ENCODE measurements at regions not wholly inside any gene's neighbourhood (a gene's known extent, or its start where the extent isn't known, plus 50 kb on each side); places are given as distances from the start of the nearest gene placed in this dataset.

DNA sequence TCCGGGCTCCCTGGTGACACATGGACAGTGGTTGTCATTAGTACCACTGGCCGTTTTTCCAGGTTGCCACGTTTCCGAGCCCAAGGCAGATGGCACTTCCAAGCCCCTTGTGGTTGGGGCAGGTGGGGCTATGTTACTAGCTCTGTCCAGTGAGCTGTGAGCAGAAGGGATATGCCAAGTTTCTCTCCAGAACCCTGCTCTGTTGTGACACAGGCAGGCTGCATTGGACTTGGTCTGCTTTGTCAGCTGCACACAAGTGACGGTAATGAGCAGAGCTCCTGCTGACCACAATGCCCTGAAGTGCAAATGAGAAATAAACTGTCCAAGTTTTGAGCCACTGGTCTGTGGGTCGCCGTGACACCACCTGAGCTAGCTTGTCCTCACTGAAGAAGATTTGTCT, 118.8 kb downstream of the GYPC start:
- intact Hi-C loops (cut with DNase I), result loop anchor here (5.0 to 10.0 kb wide), 3 partner anchors 140 to 530 kb away; no protein-coding TSS in a partner anchor
- WGBS, 4 donors, result 86 to 97% (median 90%) methylated on average over 6 to 7 of the region's 7 CpGs
- Histone ChIP-seq H3K4me1 (replicated peaks in 1 of 2) (no peaks in the 10 kb centered on the region), H3K36me3 (replicated peaks in 1 of 2) (no peaks in the 10 kb centered on the region), H3K27ac (no peak overlapping the region), H3K4me3 (no peak overlapping the region), H3K9me3 (replicated peaks in 1 of 3) (no peaks in the 10 kb centered on the region), H3K27me3 (no peaks in the 10 kb centered on the region)
- TF ChIP-seq POLR2A (IDR thresholded peaks at IDR 0.05), result no peak
- TF ChIP-seq, protein P1, sequence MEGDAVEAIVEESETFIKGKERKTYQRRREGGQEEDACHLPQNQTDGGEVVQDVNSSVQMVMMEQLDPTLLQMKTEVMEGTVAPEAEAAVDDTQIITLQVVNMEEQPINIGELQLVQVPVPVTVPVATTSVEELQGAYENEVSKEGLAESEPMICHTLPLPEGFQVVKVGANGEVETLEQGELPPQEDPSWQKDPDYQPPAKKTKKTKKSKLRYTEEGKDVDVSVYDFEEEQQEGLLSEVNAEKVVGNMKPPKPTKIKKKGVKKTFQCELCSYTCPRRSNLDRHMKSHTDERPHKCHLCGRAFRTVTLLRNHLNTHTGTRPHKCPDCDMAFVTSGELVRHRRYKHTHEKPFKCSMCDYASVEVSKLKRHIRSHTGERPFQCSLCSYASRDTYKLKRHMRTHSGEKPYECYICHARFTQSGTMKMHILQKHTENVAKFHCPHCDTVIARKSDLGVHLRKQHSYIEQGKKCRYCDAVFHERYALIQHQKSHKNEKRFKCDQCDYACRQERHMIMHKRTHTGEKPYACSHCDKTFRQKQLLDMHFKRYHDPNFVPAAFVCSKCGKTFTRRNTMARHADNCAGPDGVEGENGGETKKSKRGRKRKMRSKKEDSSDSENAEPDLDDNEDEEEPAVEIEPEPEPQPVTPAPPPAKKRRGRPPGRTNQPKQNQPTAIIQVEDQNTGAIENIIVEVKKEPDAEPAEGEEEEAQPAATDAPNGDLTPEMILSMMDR (IDR thresholded peaks at IDR 0.05), result no peak
- DNase-seq, result no peak

DNA sequence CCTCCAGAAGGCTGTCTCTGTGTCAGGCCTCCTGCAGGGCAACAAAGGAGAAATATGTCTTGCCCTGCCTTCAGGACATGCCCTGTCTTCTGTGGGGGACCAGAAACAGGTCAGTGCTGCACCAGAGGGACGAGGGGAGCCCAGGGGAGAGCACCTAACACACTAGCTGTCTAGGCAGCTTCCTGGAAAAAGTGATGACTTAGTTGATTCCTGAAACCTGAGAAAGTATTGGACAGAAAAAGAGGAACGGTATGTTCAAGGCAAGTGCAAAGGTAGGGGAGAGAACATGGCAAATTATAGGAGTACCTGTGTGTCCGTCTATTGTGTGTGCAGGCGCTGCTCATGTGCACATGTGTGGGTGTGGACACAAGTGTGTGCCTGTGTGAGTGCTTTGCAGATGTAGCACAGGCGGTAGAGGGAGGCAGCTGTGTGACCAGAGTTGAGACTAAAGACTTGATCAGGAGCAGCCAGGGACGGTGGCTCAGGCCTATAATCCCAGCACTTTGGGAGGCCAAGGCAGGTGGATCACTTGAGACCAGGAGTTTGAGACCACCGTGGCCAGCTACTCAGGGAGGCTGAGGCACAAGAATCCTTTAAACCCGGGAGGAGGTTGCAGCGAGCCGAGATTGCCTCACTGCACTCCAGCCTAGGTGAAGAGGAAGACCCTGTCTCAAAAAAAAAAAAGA, 119.5 kb downstream of the GYPC start:
- 83 to 88% (median 86%) methylated on average over 8 to 10 of the region's 10 CpGs for WGBS, 4 donors
- Histone ChIP-seq H3K9me3 (replicated peaks in 1 of 3) (no peaks in the 10 kb centered on the region), H3K27me3 (no peaks in the 10 kb centered on the region), H3K4me1 (replicated peaks in 1 of 2) (no peaks in the 10 kb centered on the region), H3K27ac (no peak overlapping the region), H3K4me3 (no peak overlapping the region), H3K36me3 (replicated peaks in 1 of 2) (no peaks in the 10 kb centered on the region)
- no peak for DNase-seq
- intact Hi-C loops (cut with DNase I), result loop anchor here (5.0 to 10.0 kb wide), 3 partner anchors 141 to 531 kb away; no protein-coding TSS in a partner anchor
- TF ChIP-seq, protein P1 (IDR thresholded peaks at IDR 0.05), result no peak
- TF ChIP-seq POLR2A (IDR thresholded peaks at IDR 0.05), result no peak

DNA sequence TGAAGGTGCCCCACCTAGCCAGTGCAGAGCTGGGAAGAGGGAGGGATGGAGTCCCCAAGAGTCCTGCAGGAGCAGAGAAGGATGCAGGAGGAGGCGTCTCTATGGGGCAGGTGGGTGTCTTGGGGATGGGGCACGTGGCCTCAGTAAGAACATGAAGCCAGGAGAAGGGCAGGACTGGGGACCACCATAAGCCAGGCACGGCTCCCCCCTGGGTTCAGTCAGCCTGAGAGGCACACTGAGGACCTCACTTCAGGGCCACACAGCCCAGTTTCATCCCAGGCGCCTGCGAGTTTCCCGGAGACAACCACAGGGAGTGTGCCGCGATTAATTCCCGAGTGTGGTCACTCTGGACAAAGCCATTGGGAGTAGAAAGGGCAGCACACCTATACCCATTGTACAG, 120.3 kb downstream of the GYPC start:
- 24 to 68% (median 29%) methylated on average over 3 to 9 of the region's 9 CpGs for WGBS, 4 donors
- peak overlapping the region in 2 of 4 donors; percentile 39 to 75 for H3K4me3 ChIP-seq
- no peaks in the 10 kb centered on the region for H3K27me3 ChIP-seq
- peak overlapping the region in 1 of 5 donors; percentile 74 for H3K27ac ChIP-seq
- TF ChIP-seq, protein P1 (IDR thresholded peaks at IDR 0.05), result no peak
- no peak for TF ChIP-seq POLR2A (IDR thresholded peaks at IDR 0.05)
- intact Hi-C loops (cut with DNase I), result loop anchor here (5.0 to 10.0 kb wide), 3 partner anchors 141 to 531 kb away; no protein-coding TSS in a partner anchor
- H3K36me3 ChIP-seq (replicated peaks in 1 of 2), result no peaks in the 10 kb centered on the region
- no peaks in the 10 kb centered on the region for H3K4me1 ChIP-seq (replicated peaks in 1 of 2)
- peak in 3 of 7 donors; percentile 18 to 40 (median 23) for DNase-seq
- H3K9me3 ChIP-seq (replicated peaks in 1 of 3), result no peaks in the 10 kb centered on the region

DNA sequence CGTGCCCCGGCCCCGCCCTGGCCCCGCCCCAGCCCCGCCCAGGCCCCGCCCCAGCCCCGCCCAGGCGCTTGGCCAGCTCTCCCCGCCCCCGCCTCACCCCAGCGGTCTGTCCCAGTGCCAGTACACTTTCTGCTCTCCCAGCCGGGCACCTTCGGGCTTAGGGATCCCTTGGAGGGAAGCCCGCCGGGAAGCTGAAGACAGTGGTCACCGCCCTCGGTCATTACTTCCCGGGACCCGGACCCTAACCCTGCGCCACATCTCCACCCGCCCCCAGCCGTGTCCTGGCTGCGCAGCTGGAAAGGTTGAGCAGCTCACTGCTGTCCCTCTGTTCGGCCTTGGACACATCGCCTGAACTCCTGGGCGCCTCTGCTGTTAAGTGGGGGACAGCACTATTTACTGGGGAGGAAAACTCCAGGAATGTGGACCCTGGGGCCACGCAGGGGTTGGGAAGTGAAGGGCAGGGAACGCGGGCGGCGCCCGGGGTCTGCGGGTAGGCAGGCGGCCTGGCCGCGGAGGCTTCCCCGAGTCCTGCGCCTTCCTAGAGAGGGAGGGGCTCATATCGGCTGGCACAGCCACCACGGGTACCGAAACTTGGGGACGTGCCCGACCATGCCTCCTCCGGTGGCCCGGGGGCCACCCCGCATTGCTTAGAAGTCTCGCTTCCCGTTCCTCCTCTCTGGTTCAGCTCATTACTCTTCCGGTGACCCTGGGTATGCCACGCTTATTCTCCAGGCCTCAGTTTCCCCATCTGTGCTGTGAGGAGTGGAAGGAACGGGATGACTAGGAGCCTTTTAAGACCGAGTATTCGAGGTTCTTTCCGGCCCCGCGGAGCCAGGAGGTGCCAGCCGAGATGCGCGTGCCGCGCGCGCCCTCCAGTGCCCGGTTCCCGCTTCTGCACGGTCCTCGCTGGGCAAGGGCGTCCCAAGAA, 121.0 kb downstream of the GYPC start:
- Histone ChIP-seq H3K27ac (peak overlapping the region in 3 of 5 donors; percentile 29 to 74 (median 54)), H3K4me1 (replicated peaks in 1 of 2) (no peaks in the 10 kb centered on the region), H3K36me3 (replicated peaks in 1 of 2) (no peaks in the 10 kb centered on the region), H3K4me3 (peak overlapping the region in 2 of 4 donors; percentile 39 to 75), H3K27me3 (no peaks in the 10 kb centered on the region), H3K9me3 (replicated peaks in 1 of 3) (no peaks in the 10 kb centered on the region)
- TF ChIP-seq, protein P1 (IDR thresholded peaks at IDR 0.05), result peak; percentile 88 to 97 (median 96)
- no peak for TF ChIP-seq POLR2A (IDR thresholded peaks at IDR 0.05)
- WGBS, 4 donors, result 1% methylated on average over 24 to 68 of the region's 68 CpGs
- intact Hi-C loops (cut with DNase I), result loop anchor here (5.0 to 10.0 kb wide), 3 partner anchors 142 to 532 kb away; no protein-coding TSS in a partner anchor
- peak; percentile 68 to 91 (median 84) for DNase-seq

All from adrenal gland (tissue), 9 donors.